ENCODE measurements at regions not wholly inside any gene's neighbourhood (a gene's known extent, or its start where the extent isn't known, plus 50 kb on each side); places are given as distances from the start of the nearest gene placed in this dataset.

GRCh38 chr2:190815226-190815625 is 65.4 kb upstream of the GLS start:
- no peak overlapping the region for H3K4me3 ChIP-seq (replicated peaks in 1 of 3; ENCODE audit: insufficient read depth in 1 of 3, low read depth in 1 of 3, low read length in 3 of 3)
- DNase-seq (ENCODE audit: low read depth, low spot score) (no peak), FAIRE-seq (no peak)
- peaks cover 0 to 5% of the 10 kb centered on the region in 2 experiments for H3K27me3 ChIP-seq (ENCODE audit: control insufficient read depth in 2 of 2, insufficient read depth in 2 of 2, low read length in 2 of 2)
- no peaks in the 10 kb centered on the region for H3K36me3 ChIP-seq (ENCODE audit: control insufficient read depth in 2 of 2, extremely low read depth in 1 of 2, insufficient read depth in 2 of 2, low read length in 2 of 2)
- dilution Hi-C loops (cut with MboI; ENCODE audit: extremely low pct_ligation_motif_present, low sequenced_read_pairs): no loop called here
- intact Hi-C loops (cut with micrococcal nuclease): no loop called here
- ChIA-PET CTCF (interaction anchor here (1.0 to 1.2 kb wide), 2 partner anchors 11 to 304 kb away, joined by 3 read pairs; no protein-coding TSS in a partner anchor), POLR2A (no interaction called here)
- no peaks in the 10 kb centered on the region for H3K79me2 ChIP-seq (ENCODE audit: control insufficient read depth, insufficient read depth, low read length)
- H3K9me1 ChIP-seq (replicated peaks; ENCODE audit: control insufficient read depth, extremely low read depth, insufficient read depth, low read length): no peaks in the 10 kb centered on the region
- H3K27ac ChIP-seq (ENCODE audit: insufficient read depth, low read depth, low read length): no peak overlapping the region
- H3K4me1 ChIP-seq (ENCODE audit: control insufficient read depth, extremely low read depth, insufficient read depth, low read length): no peaks in the 10 kb centered on the region
- H2AFZ ChIP-seq (ENCODE audit: low read depth, low read length): no peak overlapping the region
- TF ChIP-seq, protein P1, sequence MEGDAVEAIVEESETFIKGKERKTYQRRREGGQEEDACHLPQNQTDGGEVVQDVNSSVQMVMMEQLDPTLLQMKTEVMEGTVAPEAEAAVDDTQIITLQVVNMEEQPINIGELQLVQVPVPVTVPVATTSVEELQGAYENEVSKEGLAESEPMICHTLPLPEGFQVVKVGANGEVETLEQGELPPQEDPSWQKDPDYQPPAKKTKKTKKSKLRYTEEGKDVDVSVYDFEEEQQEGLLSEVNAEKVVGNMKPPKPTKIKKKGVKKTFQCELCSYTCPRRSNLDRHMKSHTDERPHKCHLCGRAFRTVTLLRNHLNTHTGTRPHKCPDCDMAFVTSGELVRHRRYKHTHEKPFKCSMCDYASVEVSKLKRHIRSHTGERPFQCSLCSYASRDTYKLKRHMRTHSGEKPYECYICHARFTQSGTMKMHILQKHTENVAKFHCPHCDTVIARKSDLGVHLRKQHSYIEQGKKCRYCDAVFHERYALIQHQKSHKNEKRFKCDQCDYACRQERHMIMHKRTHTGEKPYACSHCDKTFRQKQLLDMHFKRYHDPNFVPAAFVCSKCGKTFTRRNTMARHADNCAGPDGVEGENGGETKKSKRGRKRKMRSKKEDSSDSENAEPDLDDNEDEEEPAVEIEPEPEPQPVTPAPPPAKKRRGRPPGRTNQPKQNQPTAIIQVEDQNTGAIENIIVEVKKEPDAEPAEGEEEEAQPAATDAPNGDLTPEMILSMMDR (IDR thresholded peaks at IDR 0.05; ENCODE audit: extremely low read depth in 1 of 2, insufficient read depth in 1 of 2, low read depth in 1 of 2, low read length in 2 of 2): no peak
- no peak for TF ChIP-seq FOS (IDR thresholded peaks at IDR 0.05; ENCODE audit: borderline replicate concordance, insufficient read depth, low read length)
- no peak for TF ChIP-seq EZH2 (IDR thresholded peaks at IDR 0.05; ENCODE audit: borderline replicate concordance, low read depth, low read length, severe bottlenecking)
- TF ChIP-seq MYC (IDR thresholded peaks at IDR 0.05; ENCODE audit: low read depth, low read length): no peak
- no peak for TF ChIP-seq GATA2 (IDR thresholded peaks at IDR 0.05; ENCODE audit: insufficient read depth, insufficient read length, low read depth, low read length)
- no peak for TF ChIP-seq MAX (IDR thresholded peaks at IDR 0.05; ENCODE audit: insufficient read depth, insufficient read length)
- TF ChIP-seq JUN (IDR thresholded peaks at IDR 0.05; ENCODE audit: borderline replicate concordance, insufficient read depth, insufficient read length, low read depth): no peak
- TF ChIP-seq POLR2A (IDR thresholded peaks at IDR 0.05; ENCODE audit: low read depth, low read length): no peak
- TF ChIP-seq POLR2AphosphoS5 (IDR thresholded peaks at IDR 0.05; ENCODE audit: insufficient read depth, low read depth, low read length): no peak
- no TSS peak for BruUV-seq (replicated peaks)
- H3K4me2 ChIP-seq (ENCODE audit: insufficient read depth, low read length): no peak overlapping the region
- no peak overlapping the region for H3K9ac ChIP-seq (replicated peaks; ENCODE audit: extremely low read depth, insufficient read depth, low read length)
- no peaks in the 10 kb centered on the region for H3K9me3 ChIP-seq (replicated peaks; ENCODE audit: control insufficient read depth, insufficient read depth, low read length)
- H4K20me1 ChIP-seq (replicated peaks; ENCODE audit: control insufficient read depth, extremely low read depth, insufficient read depth, low read length): no peaks in the 10 kb centered on the region
